ENCODE measurements at regions not wholly inside any gene's neighbourhood (a gene's known extent, or its start where the extent isn't known, plus 50 kb on each side); places are given as distances from the start of the nearest gene placed in this dataset.

- Mint-ChIP-seq H3K9me3 (peaks cover 0 to 5% of the 10 kb centered on the region in 2 experiments; a peak in 2 of 5 replicates), H3K4me3 (no peak overlapping the region), H3K27ac (no peak overlapping the region), H3K36me3 (ENCODE audit: insufficient read depth in 1 of 3, low read depth in 3 of 3) (no peaks in the 10 kb centered on the region), H3K27me3 (ENCODE audit: low read depth) (peaks cover 12% of the 10 kb centered on the region), H3K4me1 (peaks cover 5 to 7% of the 10 kb centered on the region in 2 experiments)
- no peak overlapping the region for H3K4ac ChIP-seq (ENCODE audit: low read depth, low read length)
- no peak for DNase-seq
- no peaks in the 10 kb centered on the region for H3K79me2 ChIP-seq (ENCODE audit: insufficient read depth, low read length)
- WGBS (ENCODE audit: extremely low coverage, insufficient read length, low lambda C conversion rate) = no CpG with 5 or more reads among the region's 5 CpGs
- H3T11ph ChIP-seq (ENCODE audit: low read length) = no peak overlapping the region
- no peak overlapping the region for H2BK12ac ChIP-seq (ENCODE audit: insufficient read length, low read depth, low read length)
- H3K23me2 ChIP-seq (ENCODE audit: insufficient read length, low read depth, low read length, poor library complexity, severe bottlenecking) = no peaks in the 10 kb centered on the region
- no peak overlapping the region for H2AFZ ChIP-seq (ENCODE audit: low read length)
- H2BK120ac ChIP-seq (ENCODE audit: low read depth, low read length, poor library complexity, severe bottlenecking) = no peak overlapping the region
- H3K9ac ChIP-seq (ENCODE audit: extremely low read depth, insufficient read length, low read length) = no peak overlapping the region
- no peaks in the 10 kb centered on the region for H3K9me3 ChIP-seq (ENCODE audit: control insufficient read depth, low read depth, low read length)
- no peak overlapping the region for H2BK20ac ChIP-seq (ENCODE audit: low read depth, low read length, poor library complexity, severe bottlenecking)
- no peak overlapping the region for H4K8ac ChIP-seq (replicated peaks; ENCODE audit: insufficient read length, low read depth, low read length)
- H3K4me1 ChIP-seq (ENCODE audit: insufficient read depth, low read length) = no peaks in the 10 kb centered on the region
- no peak overlapping the region for H4K5ac ChIP-seq (ENCODE audit: insufficient read length, low read depth, low read length)
- no peak overlapping the region for H3K56ac ChIP-seq (ENCODE audit: insufficient read length, low read depth, low read length)
- no peak overlapping the region for H3K27ac ChIP-seq (ENCODE audit: insufficient read length, low read depth, low read length)
- TF ChIP-seq CTCF (conservative IDR thresholded peaks at IDR 0.05) = no peak
- H3K18ac ChIP-seq (ENCODE audit: insufficient read length, low read depth, low read length) = no peak overlapping the region
- H4K91ac ChIP-seq (ENCODE audit: insufficient read length, low read depth, low read length) = no peak overlapping the region
- H3K4me2 ChIP-seq (ENCODE audit: insufficient read depth, insufficient read length, low read length) = no peak overlapping the region
- H3K27me3 ChIP-seq (ENCODE audit: insufficient read depth, low read length) = no peaks in the 10 kb centered on the region
- H3K23ac ChIP-seq (ENCODE audit: insufficient read length, low read depth, low read length) = no peak overlapping the region
- H2AK5ac ChIP-seq (ENCODE audit: insufficient read length, low read length) = no peak overlapping the region
- H3K14ac ChIP-seq (ENCODE audit: insufficient read depth, low read length) = no peak overlapping the region
- H3K79me1 ChIP-seq (ENCODE audit: insufficient read depth, low read depth, low read length, poor library complexity, severe bottlenecking) = no peaks in the 10 kb centered on the region
- H2BK5ac ChIP-seq (ENCODE audit: insufficient read length, low read length) = no peak overlapping the region
- no peaks in the 10 kb centered on the region for H4K20me1 ChIP-seq (ENCODE audit: control insufficient read depth, insufficient read depth, insufficient read length)
- no peak overlapping the region for H2BK15ac ChIP-seq (ENCODE audit: low read depth, low read length)
Observed at GRCh38 chr3:72183489-72183888, 398.5 kb upstream of the PROK2 start.

All from H9 (cell line).